Hepatocyte (in vitro differentiated cells): ENCODE measurements at regions not wholly inside any gene's neighbourhood (a gene's known extent, or its start where the extent isn't known, plus 50 kb on each side); places are given as distances from the start of the nearest gene placed in this dataset.
A peak's percentile ranks its signal among the peaks of the same experiment; 100 is the strongest.

Experiments used
- DNase-seq: peaks from one replicate; pipeline ENCODE4 v3.0.0-alpha.2; 2016; ENCODE audit warnings: low spot score
- H2AFZ ChIP-seq: fragments of 200-600 bp; sonication (generic); 2 replicates; pipeline ENCODE4 v1.6.0; 2016; ENCODE audit warnings: antibody characterized with exemption, mild to moderate bottlenecking
- H3K27ac ChIP-seq: fragments of 200-600 bp; sonication (generic); 2 replicates; pipeline ENCODE4 v1.5.1; 2016; ENCODE audit warnings: mild to moderate bottlenecking
- H3K27me3 ChIP-seq: fragments of 200-600 bp; sonication (generic); 2 replicates; pipeline ENCODE4 v1.6.1; 2016
- H3K36me3 ChIP-seq: fragments of 200-600 bp; sonication (generic); replicated peaks from 2 replicates; pipeline ENCODE4 v1.5.1; 2016; ENCODE audit warnings: low read depth; ENCODE audit not compliant: insufficient read depth
- H3K4me1 ChIP-seq: fragments of 200-600 bp; sonication (generic); 2 replicates; pipeline ENCODE4 v1.5.1; 2016; ENCODE audit warnings: mild to moderate bottlenecking, moderate library complexity; ENCODE audit not compliant: insufficient read depth
- H3K4me2 ChIP-seq: fragments of 200-600 bp; sonication (generic); 2 replicates; pipeline ENCODE4 v1.6.0; 2016
- H3K4me3 ChIP-seq: fragments of 200-600 bp; sonication (generic); 2 replicates; pipeline ENCODE4 v1.5.1; 2016; ENCODE audit warnings: mild to moderate bottlenecking
- H3K79me2 ChIP-seq: fragments of 200-600 bp; sonication (generic); 2 replicates; pipeline ENCODE4 v1.6.0; 2017; ENCODE audit warnings: mild to moderate bottlenecking
- H3K9me2 ChIP-seq: fragments of 200-600 bp; sonication (generic); replicated peaks from 2 replicates; pipeline ENCODE4 v1.6.0; 2017; ENCODE audit warnings: mild to moderate bottlenecking; ENCODE audit not compliant: insufficient read depth
- H3K9me3 ChIP-seq: fragments of 200-600 bp; sonication (generic); 2 replicates; pipeline ENCODE4 v1.5.1; 2016; ENCODE audit warnings: low read depth, mild to moderate bottlenecking
- H4K20me1 ChIP-seq: fragments of 200-600 bp; sonication (generic); 2 replicates; pipeline ENCODE4 v1.6.0; 2016; ENCODE audit warnings: mild to moderate bottlenecking; ENCODE audit not compliant: insufficient read depth, poor library complexity, severe bottlenecking
- CTCF ChIP-seq: fragments of 200-600 bp; sonication (generic); IDR thresholded peaks from 2 replicates; pipeline ENCODE4 v1.5.1; 2016; ENCODE audit warnings: antibody characterized with exemption, mild to moderate bottlenecking; ENCODE audit not compliant: poor library complexity
- EZH2 ChIP-seq: fragments of 200-600 bp; sonication (generic); IDR thresholded peaks from 2 replicates; pipeline ENCODE4 v1.6.1; 2016; ENCODE audit warnings: antibody characterized with exemption, mild to moderate bottlenecking, borderline replicate concordance
- EZH2phosphoT487 ChIP-seq: fragments of 200-600 bp; sonication (generic); IDR thresholded peaks from one replicate; pipeline ENCODE4 v1.6.1; 2018; ENCODE audit warnings: antibody characterized with exemption, mild to moderate bottlenecking, low read depth, moderate library complexity; ENCODE audit not compliant: unreplicated experiment, severe bottlenecking
- WGBS: methylation state at CpG from one replicate; pipeline ENCODE4 v1.1.6; 2016; ENCODE audit warnings: low lambda C conversion rate; ENCODE audit errors: missing lambda C conversion rate; 5-methylcytosine and 5-hydroxymethylcytosine counted together

DNA sequence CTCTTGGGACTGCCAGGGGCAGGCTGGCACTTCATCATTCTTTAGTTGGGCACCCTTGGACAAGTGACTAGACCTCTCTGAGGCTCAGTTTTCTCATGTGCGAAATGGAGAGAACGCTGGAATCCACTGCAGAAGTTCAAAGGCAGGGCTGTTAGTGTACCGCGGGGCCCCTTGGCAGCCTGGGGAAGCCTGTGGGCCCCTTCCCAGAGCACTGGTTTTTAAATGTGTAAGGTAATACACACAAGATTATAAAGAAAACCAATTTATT lies 209.5 kb upstream of the MVB12B start:
- Histone ChIP-seq H3K79me2 (no peaks in the 10 kb centered on the region), H3K27me3 (peaks cover 9% of the 10 kb centered on the region), H3K4me3 (no peak overlapping the region), H4K20me1 (no peaks in the 10 kb centered on the region), H3K9me2 (no peaks in the 10 kb centered on the region), H3K9me3 (no peaks in the 10 kb centered on the region), H3K27ac (no peak overlapping the region), H3K4me2 (no peak overlapping the region), H3K36me3 (no peaks in the 10 kb centered on the region), H2AFZ (no peak overlapping the region), H3K4me1 (no peaks in the 10 kb centered on the region)
- TF ChIP-seq EZH2phosphoT487 = no peak
- no peak for TF ChIP-seq CTCF
- no peak for TF ChIP-seq EZH2
- 98% methylated on average over 4 of the region's 4 CpGs for WGBS
- no peak for DNase-seq

- H3K4me2 ChIP-seq = no peak overlapping the region
- peaks cover 9% of the 10 kb centered on the region for H3K27me3 ChIP-seq
- no peaks in the 10 kb centered on the region for H3K4me1 ChIP-seq
- H3K79me2 ChIP-seq = no peaks in the 10 kb centered on the region
- no peak for DNase-seq
- TF ChIP-seq CTCF (no peak), EZH2phosphoT487 (no peak), EZH2 (no peak)
- H3K27ac ChIP-seq = no peak overlapping the region
- 89% methylated on average over 8 of the region's 9 CpGs for WGBS
- no peaks in the 10 kb centered on the region for H3K9me3 ChIP-seq
- no peak overlapping the region for H2AFZ ChIP-seq
- no peak overlapping the region for H3K4me3 ChIP-seq
- no peaks in the 10 kb centered on the region for H3K36me3 ChIP-seq
- H3K9me2 ChIP-seq = no peaks in the 10 kb centered on the region
- no peaks in the 10 kb centered on the region for H4K20me1 ChIP-seq
Observed at GRCh38 chr9:126117631-126118030, 209.0 kb upstream of the MVB12B start.

GRCh38 chr9:126119731-126120130 lies 206.9 kb upstream of the MVB12B start:
- no peak for DNase-seq
- TF ChIP-seq EZH2phosphoT487 (no peak), EZH2 (no peak), CTCF (no peak)
- Histone ChIP-seq H2AFZ (no peak overlapping the region), H3K79me2 (no peaks in the 10 kb centered on the region), H3K4me2 (no peak overlapping the region), H3K27ac (no peak overlapping the region), H3K4me3 (no peak overlapping the region), H3K27me3 (peaks cover 4% of the 10 kb centered on the region), H3K9me2 (no peaks in the 10 kb centered on the region), H4K20me1 (no peaks in the 10 kb centered on the region), H3K9me3 (no peaks in the 10 kb centered on the region), H3K4me1 (no peaks in the 10 kb centered on the region), H3K36me3 (no peaks in the 10 kb centered on the region)
- WGBS = 76% methylated on average over 6 of the region's 6 CpGs

DNA sequence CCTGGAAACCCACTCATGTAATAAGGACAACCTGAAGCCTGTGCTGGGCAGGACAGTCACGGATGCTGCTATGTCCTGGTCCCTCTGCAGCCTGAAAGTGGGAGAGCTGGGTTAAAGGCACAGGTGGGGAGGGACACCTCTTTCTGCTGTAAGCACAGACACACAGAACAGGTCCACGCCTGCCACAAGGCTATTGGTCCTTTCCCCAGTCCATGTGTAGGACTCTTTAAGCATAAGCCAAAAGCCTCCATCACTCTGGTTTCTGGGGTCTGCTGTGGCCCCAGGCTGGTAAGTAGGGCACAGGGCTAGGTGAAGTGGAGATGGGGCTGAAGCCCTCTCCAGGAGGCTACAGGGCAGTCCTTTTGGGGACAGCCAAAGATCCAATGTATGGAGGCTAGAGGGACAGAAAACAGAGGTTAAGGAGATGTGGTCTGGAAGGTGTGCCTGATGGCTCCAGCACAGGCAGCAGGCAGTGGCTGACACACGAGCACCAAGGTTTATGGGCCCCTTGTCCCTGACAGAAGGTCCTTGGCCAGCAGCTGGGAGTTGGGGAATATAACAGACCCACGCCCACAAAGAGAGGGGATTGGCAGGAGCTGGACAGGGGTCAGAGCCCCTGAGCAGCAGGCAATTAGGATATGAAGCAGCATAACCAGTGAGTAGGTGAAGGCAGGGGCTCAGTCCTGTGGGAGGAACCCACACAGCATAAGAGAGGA lies 203.6 kb upstream of the MVB12B start:
- H3K9me2 ChIP-seq = no peaks in the 10 kb centered on the region
- no peaks in the 10 kb centered on the region for H3K9me3 ChIP-seq
- peaks cover 5% of the 10 kb centered on the region for H3K27me3 ChIP-seq
- H3K4me2 ChIP-seq = no peak overlapping the region
- no peaks in the 10 kb centered on the region for H3K36me3 ChIP-seq
- H3K27ac ChIP-seq = no peak overlapping the region
- H3K4me3 ChIP-seq = no peak overlapping the region
- WGBS = 90% methylated on average over 4 of the region's 4 CpGs
- H4K20me1 ChIP-seq = no peaks in the 10 kb centered on the region
- peaks cover 9% of the 10 kb centered on the region for H3K4me1 ChIP-seq
- TF ChIP-seq EZH2phosphoT487 = no peak
- no peak for TF ChIP-seq EZH2
- no peak for TF ChIP-seq CTCF
- DNase-seq = peak; percentile 1
- H3K79me2 ChIP-seq = no peaks in the 10 kb centered on the region
- H2AFZ ChIP-seq = no peak overlapping the region
